HepG2 (cell line): ENCODE measurements at regions not wholly inside any gene's neighbourhood (a gene's known extent, or its start where the extent isn't known, plus 50 kb on each side); places are given as distances from the start of the nearest gene placed in this dataset.

Experiments used
- ATRX ChIP-seq: sonication (generic); formaldehyde crosslinking; IDR thresholded peaks from 2 replicates; pipeline ENCODE4 v1.4.0; 2020; ENCODE audit warnings: missing genetic modification reagents, borderline replicate concordance
- CBX2 ChIP-seq, 2 experiments: fragments of 200-600 bp in 1 of 2; sonication (generic); formaldehyde crosslinking in 1 of 2; IDR thresholded peaks; 2 replicates each; pipeline versions ENCODE4 v1.7.0 to v1.8.1; 2018 to 2022; ENCODE audit warnings: low read depth in 2 of 2, low read length in 1 of 2, mild to moderate bottlenecking in 1 of 2, missing genetic modification reagents in 1 of 2
- GABPB1 ChIP-seq: IDR thresholded peaks from 2 replicates; pipeline ENCODE4 v1.6.1; 2016; ENCODE audit warnings: mild to moderate bottlenecking, missing genetic modification reagents, moderate library complexity, missing compliant biosample characterization
- NFE2 ChIP-seq: sonication (generic); formaldehyde crosslinking; IDR thresholded peaks from 2 replicates; pipeline ENCODE4 v1.4.0; 2020; ENCODE audit warnings: missing genetic modification reagents
- POLR2AphosphoS5 ChIP-seq: IDR thresholded peaks from 2 replicates; pipeline ENCODE4 v1.6.1; 2012; ENCODE audit warnings: low read depth, low read length
- RNF2 ChIP-seq: fragments of 450-650 bp; conservative IDR thresholded peaks from 2 replicates; pipeline ENCODE4 v1.6.1; 2016; ENCODE audit warnings: low read depth
- TCF7 ChIP-seq: sonication (generic); IDR thresholded peaks from 2 replicates; pipeline ENCODE4 v1.6.1; 2016; ENCODE audit warnings: antibody characterized with exemption, low read depth
- XRCC5 ChIP-seq: fragments of 200-400 bp; formaldehyde crosslinking; optimal IDR thresholded peaks from 2 replicates; pipeline ENCODE3; 2017; ENCODE audit warnings: mild to moderate bottlenecking, low read length
- ZBTB37 ChIP-seq: sonication (generic); formaldehyde crosslinking; IDR thresholded peaks from 2 replicates; pipeline ENCODE4 v1.4.0; 2020; ENCODE audit warnings: mild to moderate bottlenecking, missing genetic modification reagents
- ZBTB38 ChIP-seq: sonication (generic); formaldehyde crosslinking; IDR thresholded peaks from 2 replicates; pipeline ENCODE4 v1.5.1; 2020; ENCODE audit warnings: mild to moderate bottlenecking, missing genetic modification reagents
- ZBTB49 ChIP-seq: sonication (generic); formaldehyde crosslinking; IDR thresholded peaks from 2 replicates; pipeline ENCODE4 v1.4.0; 2020; ENCODE audit warnings: missing genetic modification reagents, borderline replicate concordance
- ZNF260 ChIP-seq: sonication (generic); formaldehyde crosslinking; IDR thresholded peaks from 2 replicates; pipeline ENCODE4 v1.4.0; 2020; ENCODE audit warnings: missing genetic modification reagents, low read depth, mild to moderate bottlenecking, borderline replicate concordance
- ZSCAN12 ChIP-seq: sonication (generic); formaldehyde crosslinking; IDR thresholded peaks from 2 replicates; pipeline ENCODE4 v1.9.0; 2021; ENCODE audit warnings: mild to moderate bottlenecking, missing genetic modification reagents

GRCh38 chr2:74066491-74067203, 81.1 kb downstream of the BOLA3 start (continued):
- no peak for TF ChIP-seq ZBTB37
- TF ChIP-seq ZSCAN12 (CRISPR knock-in tag), result no peak
- no peak for TF ChIP-seq TCF7
- TF ChIP-seq NFE2 (CRISPR knock-in tag), result no peak
- no peak for TF ChIP-seq ZBTB49 (CRISPR knock-in tag)
- TF ChIP-seq ZBTB38 (CRISPR knock-in tag), result no peak
- TF ChIP-seq ATRX, result no peak
- no peak for TF ChIP-seq CBX2 (IDR thresholded peaks at IDR 0.05; ENCODE audit: low read depth, low read length)
- TF ChIP-seq CBX2 (CRISPR knock-in tag; IDR thresholded peaks at IDR 0.05; ENCODE audit: low read depth), result no peak
- no peak for TF ChIP-seq ZNF260 (CRISPR knock-in tag)
- TF ChIP-seq XRCC5, result no peak
- TF ChIP-seq RNF2, result no peak
- no peak for TF ChIP-seq GABPB1
- no peak for TF ChIP-seq POLR2AphosphoS5
